ENCODE measurements at regions not wholly inside any gene's neighbourhood (a gene's known extent, or its start where the extent isn't known, plus 50 kb on each side); places are given as distances from the start of the nearest gene placed in this dataset.
"Not testable (repeated sequence)": the region's sequence is repeated elsewhere in the genome, so short reads cannot be mapped to it uniquely, and the experiment has no call there.

DNA sequence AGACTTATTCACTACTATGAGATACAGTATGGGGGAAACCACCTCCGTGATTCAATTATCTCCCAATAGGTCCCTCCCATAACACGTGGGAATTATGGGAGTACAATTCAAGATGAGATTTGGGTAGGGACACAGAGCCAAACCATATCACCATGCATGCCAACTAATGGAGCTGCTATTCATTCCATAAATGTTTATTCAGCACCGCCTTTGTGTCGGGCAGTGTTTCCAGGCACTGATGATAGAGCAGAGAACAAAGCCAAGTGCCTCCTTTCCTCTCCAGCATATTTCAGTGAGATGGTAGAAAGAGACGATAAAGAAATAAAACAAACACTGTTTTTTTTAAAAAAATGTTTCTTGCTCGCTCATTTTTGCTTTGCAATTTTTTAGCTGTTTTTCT is 295.9 kb upstream of the FOXK1 start:
- WGBS (ENCODE audit: insufficient coverage, low coverage, missing lambda C conversion rate), result 0% methylated on average over 6 of the region's 6 CpGs
- BruUV-seq (replicated peaks), result no TSS peak
- TF ChIP-seq ZZZ3 (IDR thresholded peaks at IDR 0.05) (no peak), KLF6 (CRISPR knock-in tag; IDR thresholded peaks at IDR 0.05; ENCODE audit: borderline replicate concordance) (no peak)
- Histone ChIP-seq H3K9ac (ENCODE audit: insufficient read depth in 1 of 2, low read depth in 2 of 2, low read length in 2 of 2) (no peak overlapping the region), H3K27me3 (ENCODE audit: control insufficient read depth in 2 of 2, insufficient read depth in 2 of 2, low read length in 2 of 2) (peaks cover 0 to 7% of the 10 kb centered on the region in 2 experiments; a peak in 3 of 5 replicates), H3K9me3 (replicated peaks; ENCODE audit: control insufficient read depth, insufficient read depth, low read depth, low read length) (no peaks in the 10 kb centered on the region), H3K9me1 (ENCODE audit: control insufficient read depth, insufficient read depth, low read length) (no peaks in the 10 kb centered on the region), H2AFZ (ENCODE audit: low read depth, low read length) (no peak overlapping the region), H3K4me2 (ENCODE audit: insufficient read depth, low read length) (no peak overlapping the region), H3K36me3 (ENCODE audit: control insufficient read depth, insufficient read depth, low read length) (no peaks in the 10 kb centered on the region), H3K4me3 (no peak overlapping the region), H3K27ac (ENCODE audit: extremely low read depth, low read depth, low read length) (no peak overlapping the region), H3K4me1 (replicated peaks in 1 of 2; ENCODE audit: control insufficient read depth in 2 of 2, insufficient read depth in 2 of 2, low read length in 2 of 2) (no peaks in the 10 kb centered on the region), H3K79me2 (ENCODE audit: control insufficient read depth, insufficient read depth, low read length) (no peaks in the 10 kb centered on the region), H4K20me1 (replicated peaks; ENCODE audit: control insufficient read depth, insufficient read depth, low read length) (no peaks in the 10 kb centered on the region)
- FAIRE-seq, result no peak
- POLR2A ChIA-PET, result no interaction called here
- in situ Hi-C loops (cut with MboI), result no loop called here
- CTCF ChIA-PET (ENCODE audit: low intra/inter-chr PET ratio), result no interaction called here
- no peak for DNase-seq (ENCODE audit: extremely low read depth in 1 of 4, low spot score in 3 of 4)
- intact Hi-C loops (cut with micrococcal nuclease), result no loop called here
- ATAC-seq, result no peak

DNA sequence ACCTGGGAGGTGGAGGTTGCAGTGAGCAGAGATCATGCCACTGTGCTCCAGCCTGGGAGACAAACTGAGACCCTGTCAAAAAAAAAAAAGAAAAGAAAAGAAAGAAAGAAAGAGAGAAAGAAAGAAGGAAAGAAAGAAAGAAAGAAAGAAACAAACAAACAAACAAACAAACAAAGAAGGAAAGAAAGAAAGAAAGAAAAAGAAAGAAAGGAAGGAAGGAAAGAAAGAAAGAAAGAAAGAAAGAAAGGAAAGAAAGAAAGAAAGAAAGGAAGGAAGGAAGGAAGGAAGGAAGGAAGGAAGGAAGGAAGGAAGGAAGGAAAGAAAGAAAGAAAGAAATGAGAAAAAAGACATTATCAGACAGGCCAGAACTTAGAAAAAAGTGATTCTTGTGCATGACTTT is 291.0 kb upstream of the FOXK1 start:
- 0 out of 2 replicates have a peak, but pooled peaks have one; percentile 20 for TF ChIP-seq ARID1B (IDR thresholded peaks at IDR 0.05)
- TF ChIP-seq, protein P1, sequence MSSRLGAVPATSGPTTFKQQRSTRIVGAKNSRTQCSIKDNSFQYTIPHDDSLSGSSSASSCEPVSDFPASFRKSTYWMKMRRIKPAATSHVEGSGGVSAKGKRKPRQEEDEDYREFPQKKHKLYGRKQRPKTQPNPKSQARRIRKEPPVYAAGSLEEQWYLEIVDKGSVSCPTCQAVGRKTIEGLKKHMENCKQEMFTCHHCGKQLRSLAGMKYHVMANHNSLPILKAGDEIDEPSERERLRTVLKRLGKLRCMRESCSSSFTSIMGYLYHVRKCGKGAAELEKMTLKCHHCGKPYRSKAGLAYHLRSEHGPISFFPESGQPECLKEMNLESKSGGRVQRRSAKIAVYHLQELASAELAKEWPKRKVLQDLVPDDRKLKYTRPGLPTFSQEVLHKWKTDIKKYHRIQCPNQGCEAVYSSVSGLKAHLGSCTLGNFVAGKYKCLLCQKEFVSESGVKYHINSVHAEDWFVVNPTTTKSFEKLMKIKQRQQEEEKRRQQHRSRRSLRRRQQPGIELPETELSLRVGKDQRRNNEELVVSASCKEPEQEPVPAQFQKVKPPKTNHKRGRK (tag; IDR thresholded peaks at IDR 0.05), result peak; percentile 92
- ATAC-seq; H4K20me1 ChIP-seq (replicated peaks; ENCODE audit: control insufficient read depth, insufficient read depth, low read length); H3K9ac ChIP-seq (ENCODE audit: insufficient read depth in 1 of 2, low read depth in 2 of 2, low read length in 2 of 2); H3K9me1 ChIP-seq (ENCODE audit: control insufficient read depth, insufficient read depth, low read length); H3K9me3 ChIP-seq (replicated peaks; ENCODE audit: control insufficient read depth, insufficient read depth, low read depth, low read length); BruUV-seq (replicated peaks); H3K4me2 ChIP-seq (ENCODE audit: insufficient read depth, low read length); CTCF ChIA-PET (ENCODE audit: low intra/inter-chr PET ratio); H3K4me1 ChIP-seq (replicated peaks in 1 of 2; ENCODE audit: control insufficient read depth in 2 of 2, insufficient read depth in 2 of 2, low read length in 2 of 2); FAIRE-seq; H3K79me2 ChIP-seq (ENCODE audit: control insufficient read depth, insufficient read depth, low read length); H3K27ac ChIP-seq (ENCODE audit: extremely low read depth, low read depth, low read length); intact Hi-C loops (cut with micrococcal nuclease); H3K27me3 ChIP-seq (ENCODE audit: control insufficient read depth in 2 of 2, insufficient read depth in 2 of 2, low read length in 2 of 2); DNase-seq (ENCODE audit: extremely low read depth in 1 of 4, low spot score in 3 of 4); H2AFZ ChIP-seq (ENCODE audit: low read depth, low read length); H3K36me3 ChIP-seq (ENCODE audit: control insufficient read depth, insufficient read depth, low read length); in situ Hi-C loops (cut with MboI); POLR2A ChIA-PET; H3K4me3 ChIP-seq: not testable (repeated sequence)

Data from K562 (cell line).